Mesodermal cell (in vitro differentiated cells): ENCODE measurements at regions not wholly inside any gene's neighbourhood (a gene's known extent, or its start where the extent isn't known, plus 50 kb on each side); places are given as distances from the start of the nearest gene placed in this dataset.

Experiments used
- H3K27ac ChIP-seq: 2 replicates; pipeline ENCODE4 v1.7.0; 2013; ENCODE audit warnings: mild to moderate bottlenecking, low read depth, low read length, moderate library complexity; ENCODE audit not compliant: severe bottlenecking
- H3K36me3 ChIP-seq: 2 replicates; pipeline ENCODE4 v1.7.1; 2013; ENCODE audit warnings: mild to moderate bottlenecking, low read length, moderate library complexity; ENCODE audit not compliant: control insufficient read depth, insufficient read depth
- H3K4me1 ChIP-seq: one replicate; pipeline ENCODE4 v1.7.1; 2013; ENCODE audit warnings: mild to moderate bottlenecking, low read length; ENCODE audit not compliant: insufficient read depth, control insufficient read depth, poor library complexity, severe bottlenecking
- H3K4me3 ChIP-seq: 2 replicates; pipeline ENCODE4 v1.7.0; 2013; ENCODE audit warnings: low read length, control low read depth, mild to moderate bottlenecking; ENCODE audit not compliant: insufficient read depth, poor library complexity, severe bottlenecking; ENCODE audit errors: extremely low read depth
- H3K9me3 ChIP-seq: 2 replicates; pipeline ENCODE4 v1.7.1; 2013; ENCODE audit warnings: mild to moderate bottlenecking, low read length, moderate library complexity; ENCODE audit not compliant: control insufficient read depth
- WGBS, 2 experiments: methylation state at CpG; one replicate each; pipeline ENCODE4 v1.1.5; 2013; ENCODE audit warnings: missing lambda C conversion rate in 2 of 2; ENCODE audit not compliant: insufficient coverage in 2 of 2; 5-methylcytosine and 5-hydroxymethylcytosine counted together

DNA sequence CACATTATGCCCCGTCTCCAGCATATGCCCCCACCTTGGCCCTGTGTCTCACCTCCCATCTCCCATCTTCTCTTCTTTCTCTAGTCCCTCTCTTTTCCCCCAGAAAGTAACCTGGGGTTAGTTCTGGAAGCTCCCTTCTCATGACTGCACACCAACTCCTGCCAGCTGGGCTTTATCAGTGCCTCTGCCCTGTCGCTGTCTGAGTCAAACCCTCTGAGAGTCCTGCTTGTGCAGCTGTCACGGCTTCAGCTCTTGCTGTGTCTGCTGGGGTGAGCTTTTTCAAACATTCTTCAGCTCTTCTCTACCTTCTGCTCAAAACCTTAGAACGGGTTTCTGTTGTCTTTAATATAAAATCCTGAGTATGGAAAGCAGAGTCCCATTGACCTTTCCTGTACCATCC, 304.5 kb upstream of the B3GAT1 start:
- WGBS, 2 experiments: 78 to 90% methylated on average over 2 to 3 of the region's 4 CpGs
- Histone ChIP-seq H3K4me3 (no peak overlapping the region), H3K9me3 (no peaks in the 10 kb centered on the region), H3K36me3 (no peaks in the 10 kb centered on the region), H3K4me1 (no peaks in the 10 kb centered on the region), H3K27ac (no peak overlapping the region)

DNA sequence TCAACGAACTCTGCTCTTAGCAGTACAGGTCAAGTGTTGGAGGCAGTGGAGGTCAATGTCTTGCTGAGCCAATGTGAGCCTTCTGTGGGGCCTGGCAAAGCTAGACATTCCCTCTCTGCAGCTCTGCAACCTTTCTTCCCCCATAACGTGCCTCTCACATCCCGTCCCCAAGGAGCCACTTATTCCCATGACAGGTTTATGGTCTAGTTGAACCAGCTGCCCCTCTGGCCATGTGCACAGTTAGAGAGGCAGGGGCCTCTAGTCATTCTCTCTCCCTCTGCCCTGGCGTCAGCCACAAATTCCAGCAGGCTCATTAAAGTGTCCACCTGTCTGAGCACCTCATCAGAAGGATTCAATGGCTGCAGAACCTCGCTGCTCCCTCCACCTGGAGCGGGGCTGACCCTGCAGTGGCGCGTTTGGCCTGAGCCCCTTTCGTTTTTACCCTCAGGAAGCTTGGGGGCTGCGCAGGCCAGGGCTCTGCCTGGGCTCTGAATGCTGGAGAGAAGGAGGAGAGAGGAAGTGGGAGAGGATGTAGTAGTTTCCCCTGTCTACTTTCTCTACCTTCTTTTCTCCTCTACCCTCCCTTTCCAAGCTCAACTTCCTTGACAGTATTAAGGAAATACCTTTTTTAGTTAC, 302.1 kb upstream of the B3GAT1 start:
- WGBS, 2 experiments: 77 to 90% methylated on average over 6 of the region's 10 CpGs
- Histone ChIP-seq H3K36me3 (no peaks in the 10 kb centered on the region), H3K27ac (no peak overlapping the region), H3K4me3 (no peak overlapping the region), H3K4me1 (no peaks in the 10 kb centered on the region), H3K9me3 (no peaks in the 10 kb centered on the region)

DNA sequence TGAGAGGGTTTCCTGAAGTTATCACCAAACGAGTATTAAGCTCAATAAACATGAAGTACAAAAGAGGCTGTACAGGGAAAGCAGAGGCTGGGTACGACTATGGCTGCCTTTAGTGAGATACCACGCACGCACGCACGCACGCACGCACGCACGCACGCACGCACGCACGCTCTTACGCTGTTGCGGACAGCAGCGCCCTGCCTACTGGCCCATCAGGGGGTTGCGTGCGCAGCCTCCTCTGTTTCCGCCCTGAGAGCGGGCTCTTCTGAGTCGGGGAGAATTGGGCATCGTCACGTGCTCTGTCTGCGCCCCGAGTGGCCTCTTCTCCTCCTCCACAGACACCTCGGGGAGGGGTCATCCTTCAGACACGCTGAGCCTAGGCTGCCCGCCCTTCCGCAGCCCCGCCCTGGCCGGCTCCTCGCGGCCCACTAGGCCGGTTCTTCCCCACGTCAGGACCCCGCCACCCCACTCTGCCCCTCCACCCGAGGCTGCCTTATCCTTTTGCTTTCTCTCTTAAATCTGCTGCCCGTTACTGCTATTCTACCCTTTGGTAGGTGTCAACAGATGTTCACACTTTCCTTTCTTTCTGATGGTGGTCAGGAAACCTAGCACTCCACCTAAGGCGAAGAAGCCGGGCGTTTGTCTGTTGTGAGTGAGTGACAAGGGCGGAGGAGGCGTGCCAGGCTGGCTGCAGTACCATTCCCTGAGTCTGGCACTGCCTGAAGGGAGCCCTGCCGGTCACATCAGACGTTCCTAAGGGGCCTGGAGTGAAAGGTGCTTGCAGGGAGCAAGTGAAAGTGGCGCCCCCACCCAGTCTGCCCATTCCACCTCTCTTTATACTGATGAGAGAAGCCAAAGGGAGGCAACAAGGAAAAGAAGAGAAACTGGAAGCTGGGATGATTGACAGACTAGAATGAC, 300.4 kb upstream of the B3GAT1 start:
- H3K27ac ChIP-seq: no peak overlapping the region

DNA sequence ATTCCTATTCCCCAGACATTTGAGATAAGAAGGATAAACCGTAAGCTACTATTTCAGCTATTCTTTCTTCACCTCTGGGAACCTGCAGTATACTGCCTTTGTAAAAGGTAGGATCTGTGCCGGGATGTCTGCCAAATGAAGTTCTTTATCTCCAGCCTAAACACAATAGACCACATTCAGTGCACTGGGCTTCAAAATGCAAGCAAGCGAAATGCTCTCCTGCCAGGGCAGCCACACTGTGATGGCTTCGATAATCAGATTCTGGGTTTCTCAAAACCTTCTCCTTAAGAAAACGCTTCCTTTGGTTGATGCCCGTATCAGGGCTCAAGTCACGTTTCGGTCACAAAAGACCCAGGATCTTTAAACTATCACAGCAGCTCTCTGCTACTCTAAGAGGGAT, 299.5 kb upstream of the B3GAT1 start:
- WGBS, 2 experiments: 73 to 84% methylated on average over 4 to 7 of the region's 8 CpGs
- Histone ChIP-seq H3K9me3 (no peaks in the 10 kb centered on the region), H3K27ac (no peak overlapping the region), H3K4me1 (no peaks in the 10 kb centered on the region), H3K36me3 (no peaks in the 10 kb centered on the region), H3K4me3 (no peak overlapping the region)

More for the DNA sequence above, 300.4 kb upstream of the B3GAT1 start:
- Histone ChIP-seq H3K4me3 (no peak overlapping the region), H3K36me3 (no peaks in the 10 kb centered on the region), H3K4me1 (no peaks in the 10 kb centered on the region), H3K9me3 (no peaks in the 10 kb centered on the region)
- 90 to 92% methylated on average over 33 to 39 of the region's 47 CpGs for WGBS, 2 experiments

DNA sequence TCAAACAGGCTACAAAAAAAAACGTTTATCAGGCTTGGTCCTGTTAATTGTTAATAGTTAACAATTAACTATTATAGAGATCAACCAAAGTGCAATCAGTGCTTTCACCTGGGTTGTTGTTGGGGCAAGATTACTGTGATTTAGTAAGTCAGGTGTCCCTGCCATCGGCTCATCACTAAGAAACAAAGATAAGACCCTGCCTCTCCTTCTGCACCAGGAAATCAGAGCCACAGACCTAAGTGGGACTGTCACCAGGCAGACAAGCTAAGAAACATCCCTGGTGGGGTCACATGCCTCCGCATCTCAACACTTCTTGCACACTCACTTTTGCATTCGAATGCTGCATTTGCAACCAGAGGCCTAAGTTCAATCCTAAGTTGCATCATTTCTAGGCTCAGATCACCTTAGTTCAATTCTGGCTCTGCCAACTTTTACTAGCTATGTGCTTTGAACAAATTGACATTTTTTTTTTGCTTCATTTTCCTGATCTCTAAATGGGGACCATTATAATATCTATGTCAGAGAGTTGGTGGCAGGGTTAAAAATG, 298.9 kb upstream of the B3GAT1 start:
- H3K4me1 ChIP-seq: no peaks in the 10 kb centered on the region
- no peak overlapping the region for H3K4me3 ChIP-seq
- 80 to 93% methylated on average over 2 of the region's 4 CpGs for WGBS, 2 experiments
- no peaks in the 10 kb centered on the region for H3K9me3 ChIP-seq
- H3K27ac ChIP-seq: no peak overlapping the region
- H3K36me3 ChIP-seq: no peaks in the 10 kb centered on the region

GRCh38 chr11:134705858-134706257, 293.8 kb upstream of the B3GAT1 start:
- H3K36me3 ChIP-seq: no peaks in the 10 kb centered on the region
- H3K4me1 ChIP-seq: no peaks in the 10 kb centered on the region
- H3K27ac ChIP-seq: no peak overlapping the region
- no peak overlapping the region for H3K4me3 ChIP-seq
- no peaks in the 10 kb centered on the region for H3K9me3 ChIP-seq
- no CpG with 5 or more reads among the region's 3 CpGs for WGBS, 2 experiments

DNA sequence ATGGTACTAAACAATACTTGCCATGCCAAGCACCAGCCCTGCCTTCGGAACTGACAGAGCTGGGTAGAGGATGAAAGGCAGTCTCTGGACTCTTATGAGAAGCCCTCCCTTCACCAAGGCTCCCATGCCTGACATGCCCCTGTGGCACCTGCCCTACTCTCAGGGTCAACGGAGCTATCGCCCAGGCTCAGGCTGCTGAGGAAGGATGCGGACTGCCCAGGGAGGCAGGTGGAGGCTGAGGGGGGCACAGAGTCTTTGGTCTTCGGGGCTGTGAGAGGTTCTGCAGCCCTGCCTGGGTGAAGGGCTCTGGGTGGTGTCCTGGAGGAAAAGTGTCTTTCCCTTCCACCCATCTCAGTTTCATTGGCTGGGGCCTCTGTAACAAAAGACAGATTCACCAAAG, 290.8 kb upstream of the B3GAT1 start:
- Histone ChIP-seq H3K9me3 (no peaks in the 10 kb centered on the region), H3K27ac (no peak overlapping the region), H3K4me1 (no peaks in the 10 kb centered on the region), H3K4me3 (no peak overlapping the region), H3K36me3 (no peaks in the 10 kb centered on the region)
- WGBS, 2 experiments: 93% methylated on average over 3 of the region's 5 CpGs; no CpG with 5 or more reads in 1 of the 2 experiments

GRCh38 chr11:134701564-134702165, 289.6 kb upstream of the B3GAT1 start:
- H3K4me3 ChIP-seq: no peak overlapping the region
- H3K27ac ChIP-seq: no peak overlapping the region
- 76 to 81% methylated on average over 16 to 17 of the region's 21 CpGs for WGBS, 2 experiments
- no peaks in the 10 kb centered on the region for H3K36me3 ChIP-seq
- no peaks in the 10 kb centered on the region for H3K9me3 ChIP-seq
- H3K4me1 ChIP-seq: no peaks in the 10 kb centered on the region

DNA sequence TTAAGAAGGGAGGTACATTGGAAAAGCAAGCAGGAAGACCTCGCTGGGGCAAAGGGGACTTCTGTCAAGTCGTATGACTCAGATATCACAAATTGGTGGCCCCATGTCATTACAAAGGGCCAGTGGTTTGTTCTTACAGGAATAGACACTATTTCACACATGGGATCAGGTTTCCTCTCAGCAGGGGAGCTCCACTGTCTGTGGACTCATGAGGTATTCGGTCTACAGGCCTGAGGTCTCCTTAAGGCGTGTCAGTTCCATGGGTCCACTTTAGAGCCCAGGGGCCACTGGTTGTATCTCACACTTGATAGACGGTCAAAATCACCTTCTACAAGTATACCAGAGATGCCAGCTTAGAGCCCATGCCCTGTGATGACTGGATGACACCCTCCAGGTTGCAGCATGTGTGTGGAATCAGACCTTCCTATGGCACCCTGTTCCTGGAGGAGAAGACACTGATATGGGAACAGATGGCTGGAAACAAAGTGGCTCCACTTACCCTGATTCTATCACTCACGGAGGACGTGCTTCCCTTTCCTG, 288.1 kb upstream of the B3GAT1 start:
- no peak overlapping the region for H3K27ac ChIP-seq
- H3K9me3 ChIP-seq: no peaks in the 10 kb centered on the region
- H3K4me3 ChIP-seq: no peak overlapping the region
- H3K36me3 ChIP-seq: no peaks in the 10 kb centered on the region
- 77 to 79% methylated on average over 4 to 5 of the region's 7 CpGs for WGBS, 2 experiments
- H3K4me1 ChIP-seq: no peaks in the 10 kb centered on the region

DNA sequence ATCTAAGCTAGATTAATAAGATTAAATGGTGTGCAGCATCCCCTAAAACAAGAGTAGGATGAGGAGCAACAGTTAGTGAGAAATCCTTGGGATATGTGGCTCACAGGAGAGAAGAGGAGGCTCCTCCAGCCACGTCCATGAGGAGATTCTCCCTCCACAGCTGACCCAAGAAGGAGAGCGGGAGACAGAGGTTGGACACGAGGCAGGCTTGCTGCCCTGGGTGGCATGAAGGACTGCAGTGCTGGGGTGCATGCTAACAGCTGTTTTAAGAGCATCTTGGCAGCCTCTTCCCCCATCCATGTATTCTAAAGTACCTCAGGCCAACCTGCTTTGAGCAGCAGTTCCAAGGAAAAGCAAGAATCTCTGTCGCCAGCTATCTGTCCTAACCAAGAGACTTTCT, 284.4 kb upstream of the B3GAT1 start:
- H3K4me3 ChIP-seq: no peak overlapping the region
- H3K36me3 ChIP-seq: no peaks in the 10 kb centered on the region
- H3K4me1 ChIP-seq: no peaks in the 10 kb centered on the region
- H3K9me3 ChIP-seq: no peaks in the 10 kb centered on the region
- no peak overlapping the region for H3K27ac ChIP-seq
- 69 to 80% methylated on average over 1 to 3 of the region's 4 CpGs for WGBS, 2 experiments
